ENCODE measurements at regions not wholly inside any gene's neighbourhood (a gene's known extent, or its start where the extent isn't known, plus 50 kb on each side); places are given as distances from the start of the nearest gene placed in this dataset.

GRCh38 chr4:42331914-42332368, 65.3 kb upstream of the SHISA3 start:
- DNase-seq: no peak

DNA sequence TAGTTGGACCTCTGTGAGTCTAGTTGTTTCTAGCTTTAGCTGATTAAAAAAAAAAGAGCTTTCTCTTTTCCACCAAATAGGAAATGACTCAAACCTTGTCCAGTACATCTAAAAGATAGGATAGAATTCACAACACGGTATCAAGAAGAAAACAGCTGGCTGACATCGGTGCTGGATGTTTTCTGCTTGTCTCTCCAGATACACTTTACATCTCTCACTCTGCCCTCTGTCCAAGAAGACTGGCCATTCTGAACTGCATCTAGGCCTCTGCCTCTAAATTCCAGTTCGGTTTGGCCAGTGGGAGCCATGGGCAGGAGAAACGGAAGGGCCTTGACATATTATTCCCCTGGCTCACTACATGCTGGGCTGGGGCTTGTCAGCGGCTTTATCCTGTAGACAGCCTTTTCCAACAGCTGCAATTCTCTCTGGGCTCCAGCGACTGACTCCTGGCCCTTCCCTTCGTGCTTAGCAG, 57.3 kb upstream of the SHISA3 start:
- no peak for DNase-seq

- DNase-seq: no peak
Observed at GRCh38 chr4:42341518-42342026, 55.7 kb upstream of the SHISA3 start.

GRCh38 chr4:42342459-42342858, 54.8 kb upstream of the SHISA3 start:
- DNase-seq: no peak

GRCh38 chr4:42344309-42344708, 53.0 kb upstream of the SHISA3 start:
- no peak for DNase-seq

- no peak for DNase-seq
Observed at GRCh38 chr4:42344749-42345148, 52.5 kb upstream of the SHISA3 start.

DNA sequence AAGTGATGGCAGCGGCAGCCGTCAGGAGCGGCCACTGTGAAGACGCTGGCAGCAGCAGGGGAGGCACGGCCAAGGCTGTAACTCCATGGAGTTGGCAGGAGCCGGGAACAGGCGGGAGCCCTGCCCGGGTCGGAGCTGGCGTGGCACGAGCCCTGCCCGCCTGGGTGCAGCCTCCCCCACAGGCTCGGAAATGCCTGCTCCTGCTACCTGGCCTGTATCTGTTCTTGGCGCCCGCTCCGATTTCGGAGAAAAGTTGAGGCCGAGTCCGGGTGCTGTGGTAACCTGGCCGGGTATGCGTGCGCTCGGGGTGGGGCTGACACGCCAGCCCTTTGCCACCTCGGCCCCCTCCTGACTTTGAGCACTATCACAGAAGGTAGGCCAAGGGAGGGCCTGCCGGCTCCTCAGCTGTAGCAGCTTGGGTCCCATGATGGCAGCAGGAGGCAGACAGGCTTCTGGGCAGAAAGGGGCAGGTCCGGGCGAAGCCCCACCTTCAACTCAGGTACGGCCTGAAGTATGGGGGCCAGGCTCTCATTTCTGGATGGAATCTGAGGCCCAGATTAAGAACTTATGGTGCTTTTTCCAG, 51.2 kb upstream of the SHISA3 start:
- DNase-seq: no peak

- no peak for DNase-seq
Observed at GRCh38 chr4:42347076-42347475, 50.2 kb upstream of the SHISA3 start.

Data from CD4-positive, alpha-beta T cell treated with Interleukin-12 subunit alpha and Interleukin-12 subunit beta, for 1 hour (primary cell).